ENCODE measurements at regions not wholly inside any gene's neighbourhood (a gene's known extent, or its start where the extent isn't known, plus 50 kb on each side); places are given as distances from the start of the nearest gene placed in this dataset.

- TF ChIP-seq IRF1 (CRISPR knock-in tag; IDR thresholded peaks at IDR 0.05) (no peak), PRRX2 (CRISPR knock-in tag; IDR thresholded peaks at IDR 0.05) (no peak), ZNF281 (CRISPR knock-in tag; IDR thresholded peaks at IDR 0.05) (no peak), ATF6 (CRISPR knock-in tag; IDR thresholded peaks at IDR 0.05) (no peak), ZMAT4 (CRISPR knock-in tag; IDR thresholded peaks at IDR 0.05) (no peak), PREB (CRISPR knock-in tag; IDR thresholded peaks at IDR 0.05; ENCODE audit: borderline replicate concordance) (no peak), FOXP1 (CRISPR knock-in tag; IDR thresholded peaks at IDR 0.05; ENCODE audit: borderline replicate concordance) (no peak)
Measured at GRCh38 chr5:82815871-82816270, 261.3 kb downstream of the TMEM167A start (continued).

GRCh38 chr5:82813861-82814260 is 263.3 kb downstream of the TMEM167A start:
- ATAC-seq (no peak), DNase-seq (ENCODE audit: low spot score) (no peak)
- ChIA-PET POLR2A (no interaction called here), CTCF (interaction anchor here (0.7 to 1.0 kb wide), 2 partner anchors 213 to 660 kb away, joined by 3 to 5 read pairs; no protein-coding TSS in a partner anchor)
- H3K4me1 Mint-ChIP-seq: peaks cover 47% of the 10 kb centered on the region
- no peak overlapping the region for H3K4me3 Mint-ChIP-seq
- TF ChIP-seq CREM (CRISPR knock-in tag; IDR thresholded peaks at IDR 0.05) (no peak), IRF2 (CRISPR knock-in tag; IDR thresholded peaks at IDR 0.05; ENCODE audit: borderline replicate concordance, low read depth) (no peak), JAZF1 (CRISPR knock-in tag; IDR thresholded peaks at IDR 0.05) (no peak), E2F1 (CRISPR knock-in tag; IDR thresholded peaks at IDR 0.05) (no peak)
- H3K27me3 Mint-ChIP-seq (ENCODE audit: low read depth): no peaks in the 10 kb centered on the region
- H3K9me3 Mint-ChIP-seq: peaks cover 6% of the 10 kb centered on the region
- H3K36me3 Mint-ChIP-seq: peaks cover 3% of the 10 kb centered on the region; the same call in 1 of the 2 replicates
- no peak overlapping the region for H3K27ac Mint-ChIP-seq

- Mint-ChIP-seq H3K27ac (no peak overlapping the region), H3K4me1 (peaks cover 51% of the 10 kb centered on the region)
- POLR2A ChIA-PET: interaction anchor here (0.6 to 0.7 kb wide), 3 partner anchors 265 to 1514 kb away, joined by 3 read pairs; partner anchors contain the start of genes TMEM167A and XRCC4
- no peak for TF ChIP-seq IRF1 (CRISPR knock-in tag; IDR thresholded peaks at IDR 0.05)
- TF ChIP-seq PREB (CRISPR knock-in tag; IDR thresholded peaks at IDR 0.05; ENCODE audit: borderline replicate concordance): no peak
- no peak for TF ChIP-seq GABPB1 (CRISPR knock-in tag; IDR thresholded peaks at IDR 0.05)
- no peak for TF ChIP-seq CDX4 (CRISPR knock-in tag; IDR thresholded peaks at IDR 0.05; ENCODE audit: borderline replicate concordance)
- TF ChIP-seq SP1 (CRISPR knock-in tag; conservative IDR thresholded peaks at IDR 0.05): no peak
- TF ChIP-seq NR2C2 (CRISPR knock-in tag; IDR thresholded peaks at IDR 0.05): no peak
- no peak for TF ChIP-seq ZNF263 (CRISPR knock-in tag; IDR thresholded peaks at IDR 0.05; ENCODE audit: low read depth)
- TF ChIP-seq ZBTB21 (CRISPR knock-in tag; IDR thresholded peaks at IDR 0.05; ENCODE audit: borderline replicate concordance): no peak
Measured at GRCh38 chr5:82812575-82812974, 264.6 kb downstream of the TMEM167A start.

More at GRCh38 chr5:82812575-82812974, 264.6 kb downstream of the TMEM167A start:
- Mint-ChIP-seq H3K4me3 (no peak overlapping the region), H3K36me3 (peaks cover 5% of the 10 kb centered on the region; the same call in 1 of the 2 replicates), H3K9me3 (peaks cover 8% of the 10 kb centered on the region), H3K27me3 (ENCODE audit: low read depth) (no peaks in the 10 kb centered on the region)
- DNase-seq (ENCODE audit: low spot score) (no peak), ATAC-seq (no peak)
- CTCF ChIA-PET: interaction anchor here (1.0 kb wide), 1 partner anchor 661 kb away, joined by 5 read pairs; no protein-coding TSS in a partner anchor
